ENCODE measurements at regions not wholly inside any gene's neighbourhood (a gene's known extent, or its start where the extent isn't known, plus 50 kb on each side); places are given as distances from the start of the nearest gene placed in this dataset.

DNA sequence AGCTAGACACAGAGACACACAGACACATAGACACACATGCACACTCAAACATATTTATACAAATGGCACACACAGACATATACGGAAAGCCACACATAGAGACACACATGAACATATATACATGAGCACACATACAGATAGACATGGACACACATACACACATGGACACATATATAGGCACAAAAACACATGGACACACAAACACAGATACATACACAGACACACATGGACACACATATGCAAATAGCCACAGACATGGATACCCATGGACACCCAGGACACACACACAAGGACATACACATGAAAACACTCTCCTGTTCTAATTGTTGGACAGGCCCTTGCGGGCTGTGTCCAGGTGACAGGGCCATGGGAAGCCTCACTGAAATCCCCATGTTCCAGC is 160.1 kb downstream of the IRS1 start:
- TF ChIP-seq POLR2A (IDR thresholded peaks at IDR 0.05; ENCODE audit: low read depth), result no peak
- TF ChIP-seq, protein P1, sequence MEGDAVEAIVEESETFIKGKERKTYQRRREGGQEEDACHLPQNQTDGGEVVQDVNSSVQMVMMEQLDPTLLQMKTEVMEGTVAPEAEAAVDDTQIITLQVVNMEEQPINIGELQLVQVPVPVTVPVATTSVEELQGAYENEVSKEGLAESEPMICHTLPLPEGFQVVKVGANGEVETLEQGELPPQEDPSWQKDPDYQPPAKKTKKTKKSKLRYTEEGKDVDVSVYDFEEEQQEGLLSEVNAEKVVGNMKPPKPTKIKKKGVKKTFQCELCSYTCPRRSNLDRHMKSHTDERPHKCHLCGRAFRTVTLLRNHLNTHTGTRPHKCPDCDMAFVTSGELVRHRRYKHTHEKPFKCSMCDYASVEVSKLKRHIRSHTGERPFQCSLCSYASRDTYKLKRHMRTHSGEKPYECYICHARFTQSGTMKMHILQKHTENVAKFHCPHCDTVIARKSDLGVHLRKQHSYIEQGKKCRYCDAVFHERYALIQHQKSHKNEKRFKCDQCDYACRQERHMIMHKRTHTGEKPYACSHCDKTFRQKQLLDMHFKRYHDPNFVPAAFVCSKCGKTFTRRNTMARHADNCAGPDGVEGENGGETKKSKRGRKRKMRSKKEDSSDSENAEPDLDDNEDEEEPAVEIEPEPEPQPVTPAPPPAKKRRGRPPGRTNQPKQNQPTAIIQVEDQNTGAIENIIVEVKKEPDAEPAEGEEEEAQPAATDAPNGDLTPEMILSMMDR (IDR thresholded peaks at IDR 0.05), result no peak
- no peak for TF ChIP-seq EP300 (IDR thresholded peaks at IDR 0.05)

All from esophagus muscularis mucosa (tissue), 4 donors.